ENCODE measurements at regions not wholly inside any gene's neighbourhood (a gene's known extent, or its start where the extent isn't known, plus 50 kb on each side); places are given as distances from the start of the nearest gene placed in this dataset.

- Histone ChIP-seq H3K4me3 (ENCODE audit: low read length in 2 of 2) (no peak overlapping the region), H3K9me3 (ENCODE audit: control insufficient read depth in 2 of 2, low read length in 2 of 2) (no peaks in the 10 kb centered on the region), H3K9ac (ENCODE audit: low read depth in 1 of 2, low read length in 2 of 2) (no peak overlapping the region), H3K36me3 (ENCODE audit: control insufficient read depth in 2 of 2, insufficient read depth in 2 of 2, low read length in 2 of 2) (no peaks in the 10 kb centered on the region), H3K4me1 (ENCODE audit: control insufficient read depth in 2 of 2, insufficient read depth in 2 of 2, low read length in 2 of 2) (no peaks in the 10 kb centered on the region), H3K27me3 (ENCODE audit: control insufficient read depth in 2 of 2, insufficient read depth in 2 of 2, low read length in 2 of 2) (no peaks in the 10 kb centered on the region), H3K27ac (ENCODE audit: low read depth in 2 of 2, low read length in 2 of 2) (no peak overlapping the region)
Measured at GRCh38 chr11:111045874-111046273, 199.7 kb upstream of the POU2AF2 start.

DNA sequence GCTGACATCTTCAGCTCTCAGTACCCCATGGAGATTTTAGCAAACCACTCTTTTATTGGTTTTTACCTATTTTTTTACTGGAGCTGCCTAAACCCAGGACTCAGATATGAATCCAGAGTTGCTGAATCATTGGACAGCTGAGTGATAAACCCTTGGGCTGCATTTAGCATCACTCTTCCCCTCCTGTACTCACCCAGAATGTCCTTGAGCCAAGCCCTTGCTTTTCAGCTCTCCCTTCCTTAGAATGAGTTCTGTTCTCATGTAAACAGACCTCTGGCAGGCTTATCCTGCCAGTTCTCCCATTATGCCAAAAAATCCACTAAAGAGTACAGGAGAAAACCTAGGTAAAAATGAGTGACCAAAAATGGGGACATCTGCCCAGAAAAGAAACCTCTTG, 200.1 kb upstream of the POU2AF2 start:
- Histone ChIP-seq H3K27ac (ENCODE audit: low read depth in 2 of 2, low read length in 2 of 2) (no peak overlapping the region), H3K9ac (ENCODE audit: low read depth in 1 of 2, low read length in 2 of 2) (no peak overlapping the region)

GRCh38 chr11:111044751-111045406, 200.6 kb upstream of the POU2AF2 start:
- no peak overlapping the region for H3K4me3 ChIP-seq (ENCODE audit: low read length in 2 of 2)
- H3K36me3 ChIP-seq (ENCODE audit: control insufficient read depth in 2 of 2, insufficient read depth in 2 of 2, low read length in 2 of 2) = no peaks in the 10 kb centered on the region
- no peak overlapping the region for H3K27ac ChIP-seq (ENCODE audit: low read depth in 2 of 2, low read length in 2 of 2)
- no peak overlapping the region for H3K9ac ChIP-seq (ENCODE audit: low read depth in 1 of 2, low read length in 2 of 2)
- H3K4me1 ChIP-seq (ENCODE audit: control insufficient read depth in 2 of 2, insufficient read depth in 2 of 2, low read length in 2 of 2) = no peaks in the 10 kb centered on the region
- no peaks in the 10 kb centered on the region for H3K27me3 ChIP-seq (ENCODE audit: control insufficient read depth in 2 of 2, insufficient read depth in 2 of 2, low read length in 2 of 2)
- H3K9me3 ChIP-seq (ENCODE audit: control insufficient read depth in 2 of 2, low read length in 2 of 2) = no peaks in the 10 kb centered on the region

More for the DNA sequence above, 200.1 kb upstream of the POU2AF2 start:
- H3K4me3 ChIP-seq (ENCODE audit: low read length in 2 of 2) = no peak overlapping the region
- no peaks in the 10 kb centered on the region for H3K9me3 ChIP-seq (ENCODE audit: control insufficient read depth in 2 of 2, low read length in 2 of 2)
- no peaks in the 10 kb centered on the region for H3K27me3 ChIP-seq (ENCODE audit: control insufficient read depth in 2 of 2, insufficient read depth in 2 of 2, low read length in 2 of 2)
- no peaks in the 10 kb centered on the region for H3K36me3 ChIP-seq (ENCODE audit: control insufficient read depth in 2 of 2, insufficient read depth in 2 of 2, low read length in 2 of 2)
- H3K4me1 ChIP-seq (ENCODE audit: control insufficient read depth in 2 of 2, insufficient read depth in 2 of 2, low read length in 2 of 2) = no peaks in the 10 kb centered on the region

DNA sequence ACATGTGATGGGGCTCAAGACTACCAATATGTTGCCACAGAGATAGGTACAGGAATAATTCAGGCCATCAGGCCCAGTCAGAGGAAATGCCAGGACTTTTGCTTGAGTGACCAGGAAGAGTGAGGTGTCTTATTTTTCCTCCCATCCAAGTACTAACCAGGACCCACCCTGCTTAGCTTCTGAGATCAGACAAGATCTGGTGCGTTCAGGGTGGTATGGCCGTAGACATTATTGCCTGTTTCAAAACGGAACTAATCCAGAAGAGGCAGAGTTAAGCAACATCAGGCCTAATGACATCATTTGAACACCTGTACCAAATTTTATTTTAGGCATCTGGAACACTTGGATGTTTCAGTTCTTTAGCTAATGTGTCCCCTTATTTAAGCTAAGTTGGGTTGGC, 205.5 kb upstream of the POU2AF2 start:
- no peaks in the 10 kb centered on the region for H3K4me1 ChIP-seq (ENCODE audit: control insufficient read depth in 2 of 2, insufficient read depth in 2 of 2, low read length in 2 of 2)
- no peaks in the 10 kb centered on the region for H3K36me3 ChIP-seq (ENCODE audit: control insufficient read depth in 2 of 2, insufficient read depth in 2 of 2, low read length in 2 of 2)
- no peak overlapping the region for H3K4me3 ChIP-seq (ENCODE audit: low read length in 2 of 2)
- no peaks in the 10 kb centered on the region for H3K9me3 ChIP-seq (ENCODE audit: control insufficient read depth in 2 of 2, low read length in 2 of 2)
- H3K27ac ChIP-seq (ENCODE audit: low read depth in 2 of 2, low read length in 2 of 2) = no peak overlapping the region
- no peaks in the 10 kb centered on the region for H3K27me3 ChIP-seq (ENCODE audit: control insufficient read depth in 2 of 2, insufficient read depth in 2 of 2, low read length in 2 of 2)
- no peak overlapping the region for H3K9ac ChIP-seq (ENCODE audit: low read depth in 1 of 2, low read length in 2 of 2)

GRCh38 chr11:111035746-111036145, 209.8 kb upstream of the POU2AF2 start:
- Histone ChIP-seq H3K27me3 (ENCODE audit: control insufficient read depth in 2 of 2, insufficient read depth in 2 of 2, low read length in 2 of 2) (no peaks in the 10 kb centered on the region), H3K36me3 (ENCODE audit: control insufficient read depth in 2 of 2, insufficient read depth in 2 of 2, low read length in 2 of 2) (no peaks in the 10 kb centered on the region), H3K27ac (ENCODE audit: low read depth in 2 of 2, low read length in 2 of 2) (no peak overlapping the region), H3K4me3 (ENCODE audit: low read length in 2 of 2) (no peak overlapping the region), H3K9me3 (ENCODE audit: control insufficient read depth in 2 of 2, low read length in 2 of 2) (no peaks in the 10 kb centered on the region), H3K9ac (ENCODE audit: low read depth in 1 of 2, low read length in 2 of 2) (no peak overlapping the region), H3K4me1 (ENCODE audit: control insufficient read depth in 2 of 2, insufficient read depth in 2 of 2, low read length in 2 of 2) (no peaks in the 10 kb centered on the region)

- no peaks in the 10 kb centered on the region for H3K4me1 ChIP-seq (ENCODE audit: control insufficient read depth in 2 of 2, insufficient read depth in 2 of 2, low read length in 2 of 2)
- no peak overlapping the region for H3K27ac ChIP-seq (ENCODE audit: low read depth in 2 of 2, low read length in 2 of 2)
- H3K36me3 ChIP-seq (ENCODE audit: control insufficient read depth in 2 of 2, insufficient read depth in 2 of 2, low read length in 2 of 2) = no peaks in the 10 kb centered on the region
- H3K27me3 ChIP-seq (ENCODE audit: control insufficient read depth in 2 of 2, insufficient read depth in 2 of 2, low read length in 2 of 2) = no peaks in the 10 kb centered on the region
- no peak overlapping the region for H3K4me3 ChIP-seq (ENCODE audit: low read length in 2 of 2)
- H3K9me3 ChIP-seq (ENCODE audit: control insufficient read depth in 2 of 2, low read length in 2 of 2) = no peaks in the 10 kb centered on the region
- no peak overlapping the region for H3K9ac ChIP-seq (ENCODE audit: low read depth in 1 of 2, low read length in 2 of 2)
Measured at GRCh38 chr11:111026241-111026640, 219.3 kb upstream of the POU2AF2 start.

- Histone ChIP-seq H3K27me3 (ENCODE audit: control insufficient read depth in 2 of 2, insufficient read depth in 2 of 2, low read length in 2 of 2) (no peaks in the 10 kb centered on the region), H3K9ac (ENCODE audit: low read depth in 1 of 2, low read length in 2 of 2) (no peak overlapping the region), H3K4me1 (ENCODE audit: control insufficient read depth in 2 of 2, insufficient read depth in 2 of 2, low read length in 2 of 2) (no peaks in the 10 kb centered on the region), H3K9me3 (ENCODE audit: control insufficient read depth in 2 of 2, low read length in 2 of 2) (no peaks in the 10 kb centered on the region), H3K36me3 (ENCODE audit: control insufficient read depth in 2 of 2, insufficient read depth in 2 of 2, low read length in 2 of 2) (no peaks in the 10 kb centered on the region), H3K4me3 (ENCODE audit: low read length in 2 of 2) (no peak overlapping the region), H3K27ac (ENCODE audit: low read depth in 2 of 2, low read length in 2 of 2) (no peak overlapping the region)
Measured at GRCh38 chr11:111021131-111021530, 224.4 kb upstream of the POU2AF2 start.

DNA sequence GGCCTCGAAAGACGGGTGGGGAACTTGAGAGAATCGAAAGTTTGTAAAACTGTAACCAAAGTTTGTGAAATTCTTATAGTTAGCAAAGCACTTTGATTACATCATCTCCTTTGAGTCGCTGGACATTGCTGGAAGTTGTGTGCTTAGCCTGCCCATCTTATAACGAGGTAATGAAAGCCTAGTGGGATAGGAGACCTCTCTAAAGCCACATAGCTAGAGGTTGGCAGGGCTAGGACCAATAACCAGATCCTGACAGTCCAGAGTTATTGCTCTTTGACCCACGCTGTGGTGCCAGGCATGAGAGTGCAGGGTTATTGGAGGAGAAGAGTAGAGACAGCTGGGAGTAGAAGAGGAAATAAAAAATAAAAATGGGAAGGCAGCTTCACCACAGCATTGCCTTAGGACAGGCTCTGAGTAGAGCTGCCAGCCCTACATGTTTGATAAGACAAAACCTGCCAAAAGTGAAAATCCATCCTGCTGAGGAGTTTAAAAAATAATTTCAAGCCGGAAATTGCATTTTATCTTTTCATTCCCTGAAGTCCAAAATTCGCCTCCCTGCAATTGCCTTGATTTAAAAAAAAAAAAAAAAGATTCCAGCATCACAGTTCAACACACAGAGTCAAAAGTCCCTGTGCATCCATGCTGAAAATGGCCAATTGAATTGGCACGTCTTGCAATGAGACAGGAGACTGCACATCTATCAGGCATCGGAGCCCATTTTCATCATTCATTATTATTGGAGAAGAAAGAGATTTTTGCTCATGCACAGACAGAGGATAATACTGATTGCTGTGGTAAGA, 225.5 kb upstream of the POU2AF2 start:
- no peaks in the 10 kb centered on the region for H3K4me1 ChIP-seq (ENCODE audit: control insufficient read depth in 2 of 2, insufficient read depth in 2 of 2, low read length in 2 of 2)
- no peaks in the 10 kb centered on the region for H3K36me3 ChIP-seq (ENCODE audit: control insufficient read depth in 2 of 2, insufficient read depth in 2 of 2, low read length in 2 of 2)
- no peaks in the 10 kb centered on the region for H3K9me3 ChIP-seq (ENCODE audit: control insufficient read depth in 2 of 2, low read length in 2 of 2)
- H3K27me3 ChIP-seq (ENCODE audit: control insufficient read depth in 2 of 2, insufficient read depth in 2 of 2, low read length in 2 of 2) = no peaks in the 10 kb centered on the region
- no peak overlapping the region for H3K4me3 ChIP-seq (ENCODE audit: low read length in 2 of 2)
- H3K9ac ChIP-seq (ENCODE audit: low read depth in 1 of 2, low read length in 2 of 2) = no peak overlapping the region
- no peak overlapping the region for H3K27ac ChIP-seq (ENCODE audit: low read depth in 2 of 2, low read length in 2 of 2)

DNA sequence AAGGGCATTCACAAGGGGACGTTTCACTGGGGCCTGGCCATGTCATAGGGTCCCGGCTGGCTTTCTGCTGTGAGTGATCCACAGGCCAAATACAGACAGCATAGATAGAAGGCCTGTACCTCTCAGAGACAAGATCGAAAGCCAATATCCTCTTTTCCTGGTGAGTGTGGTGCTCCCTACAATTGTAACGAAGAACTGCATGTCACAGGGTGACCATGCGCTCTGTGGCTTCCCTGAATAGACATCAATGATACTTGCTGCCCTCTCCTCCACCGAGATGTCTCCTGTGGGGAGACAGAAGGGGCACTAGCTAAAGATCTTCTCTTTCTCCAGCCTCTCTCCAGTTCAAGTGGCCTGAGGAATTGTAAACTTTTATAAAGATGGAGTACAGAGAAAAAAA, 226.1 kb upstream of the POU2AF2 start:
- no peak overlapping the region for H3K27ac ChIP-seq (ENCODE audit: low read depth in 2 of 2, low read length in 2 of 2)
- H3K27me3 ChIP-seq (ENCODE audit: control insufficient read depth in 2 of 2, insufficient read depth in 2 of 2, low read length in 2 of 2) = no peaks in the 10 kb centered on the region
- no peaks in the 10 kb centered on the region for H3K36me3 ChIP-seq (ENCODE audit: control insufficient read depth in 2 of 2, insufficient read depth in 2 of 2, low read length in 2 of 2)
- no peaks in the 10 kb centered on the region for H3K9me3 ChIP-seq (ENCODE audit: control insufficient read depth in 2 of 2, low read length in 2 of 2)
- H3K4me1 ChIP-seq (ENCODE audit: control insufficient read depth in 2 of 2, insufficient read depth in 2 of 2, low read length in 2 of 2) = no peaks in the 10 kb centered on the region
- H3K4me3 ChIP-seq (ENCODE audit: low read length in 2 of 2) = no peak overlapping the region
- H3K9ac ChIP-seq (ENCODE audit: low read depth in 1 of 2, low read length in 2 of 2) = no peak overlapping the region

- no peaks in the 10 kb centered on the region for H3K9me3 ChIP-seq (ENCODE audit: control insufficient read depth in 2 of 2, low read length in 2 of 2)
- H3K36me3 ChIP-seq (ENCODE audit: control insufficient read depth in 2 of 2, insufficient read depth in 2 of 2, low read length in 2 of 2) = no peaks in the 10 kb centered on the region
- no peaks in the 10 kb centered on the region for H3K27me3 ChIP-seq (ENCODE audit: control insufficient read depth in 2 of 2, insufficient read depth in 2 of 2, low read length in 2 of 2)
- H3K9ac ChIP-seq (ENCODE audit: low read depth in 1 of 2, low read length in 2 of 2) = no peak overlapping the region
- no peak overlapping the region for H3K4me3 ChIP-seq (ENCODE audit: low read length in 2 of 2)
- no peak overlapping the region for H3K27ac ChIP-seq (ENCODE audit: low read depth in 2 of 2, low read length in 2 of 2)
- no peaks in the 10 kb centered on the region for H3K4me1 ChIP-seq (ENCODE audit: control insufficient read depth in 2 of 2, insufficient read depth in 2 of 2, low read length in 2 of 2)
Measured at GRCh38 chr11:111018566-111018965, 227.0 kb upstream of the POU2AF2 start.
